Stomach smooth muscle (tissue), 2 donors: ENCODE measurements at regions not wholly inside any gene's neighbourhood (a gene's known extent, or its start where the extent isn't known, plus 50 kb on each side); places are given as distances from the start of the nearest gene placed in this dataset.
"Not testable (repeated sequence)": the region's sequence is repeated elsewhere in the genome, so short reads cannot be mapped to it uniquely, and the experiment has no call there.

Source experiments
- H3K27ac ChIP-seq: one replicate; pipeline ENCODE4 v1.7.0; 2013; ENCODE audit warnings: mild to moderate bottlenecking, low read length, inconsistent platforms
- H3K27me3 ChIP-seq, 2 donors: one replicate each; pipeline ENCODE4 v1.7.0; 2013; ENCODE audit warnings: low read length in 2 of 2; ENCODE audit not compliant: insufficient read depth in 2 of 2, control insufficient read depth in 1 of 2
- H3K36me3 ChIP-seq, 2 donors: one replicate each; pipeline ENCODE4 v1.7.0; 2013; ENCODE audit warnings: low read length in 2 of 2; ENCODE audit not compliant: control insufficient read depth in 2 of 2, insufficient read depth in 2 of 2
- H3K4me1 ChIP-seq: one replicate; pipeline ENCODE4 v1.7.0; 2013; ENCODE audit warnings: low read length; ENCODE audit not compliant: control insufficient read depth, insufficient read depth
- H3K4me3 ChIP-seq, 2 donors: one replicate each; pipeline ENCODE4 v1.7.0; 2013; ENCODE audit warnings: low read length in 2 of 2
- H3K9ac ChIP-seq, 2 donors: one replicate each; pipeline ENCODE4 v1.7.0; 2013; ENCODE audit warnings: low read length in 2 of 2, mild to moderate bottlenecking in 1 of 2
- H3K9me3 ChIP-seq, 2 donors: one replicate each; pipeline ENCODE4 v1.7.0; 2013; ENCODE audit warnings: low read length in 2 of 2; ENCODE audit not compliant: control insufficient read depth in 2 of 2
- donor health status: healthy.
- donor health status: Pancreatic carcinoma.

DNA sequence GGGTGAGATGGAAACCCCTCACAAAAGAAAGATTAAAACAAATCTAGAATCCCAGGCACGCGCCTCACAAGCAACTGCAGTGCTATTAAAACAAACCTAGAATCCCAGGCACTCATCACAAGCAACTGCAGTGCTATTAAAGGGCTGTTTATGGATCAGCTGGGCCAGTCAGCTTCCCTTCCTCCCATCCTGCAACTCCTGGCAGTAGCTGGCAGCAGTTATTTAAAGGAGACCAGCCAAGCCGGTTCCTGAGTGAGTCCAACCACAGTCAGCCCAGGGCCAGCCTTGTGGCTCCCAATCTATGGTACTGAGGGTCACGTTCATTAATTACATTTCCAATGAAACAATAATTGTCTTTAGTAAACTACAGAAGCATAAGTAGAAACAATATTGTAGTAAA lies 1673.5 kb downstream of the SPATA31A7 start:
- not testable (repeated sequence) for H3K9me3 ChIP-seq, H3K4me1 ChIP-seq, H3K4me3 ChIP-seq, H3K27ac ChIP-seq, H3K36me3 ChIP-seq, H3K9ac ChIP-seq
- peaks cover 9 to 18% of the 10 kb centered on the region in 2 donors for H3K27me3 ChIP-seq

DNA sequence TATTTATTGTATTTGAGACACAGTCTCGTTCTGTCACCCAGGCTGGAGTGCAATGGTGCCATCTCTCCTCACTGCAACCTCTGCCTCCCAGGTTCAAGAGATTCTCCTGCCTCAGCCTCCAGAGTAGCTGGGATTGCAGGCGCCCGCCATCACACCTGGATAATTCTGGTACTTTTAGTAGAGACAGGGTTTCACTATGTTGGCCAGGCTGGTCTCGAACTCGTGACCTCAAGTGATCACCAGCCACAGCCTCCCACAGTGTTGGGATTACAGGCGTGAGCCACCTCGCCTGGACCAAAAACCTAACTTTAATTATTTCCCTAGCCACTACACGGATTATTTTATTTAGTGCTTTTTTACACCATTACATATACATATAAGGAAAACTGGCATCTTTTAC lies 1674.0 kb downstream of the SPATA31A7 start:
- H3K4me3 ChIP-seq, H3K9ac ChIP-seq, H3K27ac ChIP-seq, H3K9me3 ChIP-seq, H3K36me3 ChIP-seq, H3K4me1 ChIP-seq: not testable (repeated sequence)
- peaks cover 9 to 17% of the 10 kb centered on the region in 2 donors for H3K27me3 ChIP-seq

DNA sequence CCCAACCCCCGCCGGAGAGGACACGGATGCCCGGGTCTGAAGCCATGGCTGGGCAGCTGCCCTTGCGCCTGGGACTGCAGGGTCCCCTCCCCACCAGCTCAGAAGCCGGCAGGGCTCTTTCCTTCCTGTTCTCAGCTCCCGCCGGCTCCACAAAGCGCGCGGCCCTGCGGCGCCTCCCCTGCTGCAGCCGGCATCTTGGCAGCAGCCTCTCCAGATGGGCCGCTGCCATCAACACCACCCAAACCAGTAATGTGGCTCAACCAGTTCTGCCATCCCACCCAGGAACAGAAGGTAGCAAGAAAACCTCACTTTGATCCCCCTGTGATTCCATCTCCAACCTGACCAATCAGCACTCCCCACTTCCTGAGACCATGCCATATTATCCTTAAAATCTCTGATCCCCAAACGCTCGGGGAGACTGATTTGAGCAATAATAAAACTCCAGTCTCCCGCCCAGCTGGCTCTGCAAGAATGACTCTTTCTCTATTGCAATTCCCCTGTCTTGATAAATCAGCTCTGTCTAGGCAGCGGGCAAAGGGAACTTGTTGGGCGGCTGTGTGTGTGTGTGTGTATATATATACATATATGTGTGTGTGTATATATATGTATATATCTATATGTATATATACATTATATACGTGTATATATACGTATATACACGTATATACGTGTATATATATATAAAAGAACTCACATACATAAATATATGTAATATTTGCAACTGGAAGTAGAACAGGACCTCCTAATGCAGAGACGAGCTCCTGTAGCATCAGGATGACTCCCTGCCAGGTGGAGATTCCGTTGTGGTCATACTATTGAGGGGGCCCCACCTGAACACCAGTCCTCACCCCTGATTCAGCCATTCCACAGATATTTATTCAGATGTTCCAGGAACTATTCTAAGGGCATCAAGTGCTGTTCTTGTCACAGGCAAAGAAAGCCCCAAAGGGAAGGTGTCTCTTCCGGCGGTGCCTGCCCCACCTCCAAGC lies 1674.9 kb downstream of the SPATA31A7 start:
- peaks cover 9 to 19% of the 10 kb centered on the region in 2 donors for H3K27me3 ChIP-seq
- not testable (repeated sequence) for H3K4me3 ChIP-seq, H3K27ac ChIP-seq

DNA sequence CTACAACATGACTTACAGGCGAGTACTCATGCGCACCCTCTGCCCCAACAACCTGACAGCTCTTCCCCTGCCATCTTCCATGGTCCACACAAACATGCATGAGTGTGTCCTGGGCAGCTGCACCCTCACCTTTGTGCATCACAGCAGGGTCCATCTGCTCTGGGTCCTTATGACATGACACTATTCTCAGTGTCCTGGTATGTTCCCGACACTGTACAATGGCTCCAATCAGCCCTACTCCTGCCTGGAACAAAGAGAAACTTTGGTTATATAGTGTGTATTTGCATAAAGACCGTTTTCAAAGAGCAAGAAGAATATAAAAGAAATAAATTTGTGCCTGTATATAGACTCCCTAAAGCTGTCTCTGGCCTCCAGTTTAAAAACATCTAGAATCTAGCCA lies 1679.2 kb downstream of the SPATA31A7 start:
- not testable (repeated sequence) for H3K36me3 ChIP-seq, H3K9ac ChIP-seq, H3K9me3 ChIP-seq, H3K27ac ChIP-seq, H3K4me3 ChIP-seq, H3K4me1 ChIP-seq, H3K27me3 ChIP-seq

More for the DNA sequence above, 1674.9 kb downstream of the SPATA31A7 start:
- not testable (repeated sequence) for H3K9me3 ChIP-seq, H3K9ac ChIP-seq, H3K4me1 ChIP-seq, H3K36me3 ChIP-seq

DNA sequence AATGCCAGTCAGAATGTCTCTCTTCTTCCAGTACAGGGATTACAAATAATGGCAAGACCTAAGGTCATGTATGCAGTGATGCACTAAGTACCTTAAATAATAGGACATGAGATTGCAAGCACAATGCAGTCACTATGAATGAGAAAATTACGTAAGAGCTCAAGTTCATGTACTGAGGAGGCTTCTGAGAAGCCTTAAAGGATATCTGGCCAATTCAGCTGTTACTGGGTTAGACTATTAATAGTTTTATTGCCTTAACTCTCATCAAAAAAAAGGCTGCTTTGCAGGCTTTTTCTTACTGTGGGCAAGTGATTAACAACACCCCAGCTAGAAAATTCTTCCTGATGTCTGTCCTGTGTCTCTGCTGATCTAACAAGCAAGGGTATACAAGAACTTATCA lies 1681.9 kb downstream of the SPATA31A7 start:
- H3K4me1 ChIP-seq, H3K9ac ChIP-seq, H3K36me3 ChIP-seq, H3K9me3 ChIP-seq, H3K4me3 ChIP-seq, H3K27ac ChIP-seq, H3K27me3 ChIP-seq: not testable (repeated sequence)

DNA sequence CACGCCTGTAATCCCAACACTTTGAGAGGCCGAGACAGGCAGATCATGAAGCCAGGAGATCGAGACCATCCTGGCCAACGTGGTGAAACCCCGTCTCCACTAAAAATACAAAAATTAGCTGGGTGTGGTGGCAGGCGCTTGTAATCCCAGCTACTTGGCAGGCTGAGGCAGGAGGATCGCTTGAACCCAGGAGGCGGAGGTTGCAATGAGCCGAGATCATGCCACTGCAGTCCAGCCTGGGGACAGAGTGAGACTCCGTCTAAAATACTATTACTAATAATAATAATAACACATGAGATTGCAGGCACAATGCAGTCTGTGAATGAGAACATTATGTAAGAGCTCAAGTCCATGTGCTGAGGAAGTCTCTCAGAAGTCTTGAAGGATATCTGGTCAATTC lies 1684.4 kb downstream of the SPATA31A7 start:
- not testable (repeated sequence) for H3K27ac ChIP-seq, H3K4me1 ChIP-seq, H3K36me3 ChIP-seq, H3K9me3 ChIP-seq, H3K27me3 ChIP-seq, H3K4me3 ChIP-seq, H3K9ac ChIP-seq

DNA sequence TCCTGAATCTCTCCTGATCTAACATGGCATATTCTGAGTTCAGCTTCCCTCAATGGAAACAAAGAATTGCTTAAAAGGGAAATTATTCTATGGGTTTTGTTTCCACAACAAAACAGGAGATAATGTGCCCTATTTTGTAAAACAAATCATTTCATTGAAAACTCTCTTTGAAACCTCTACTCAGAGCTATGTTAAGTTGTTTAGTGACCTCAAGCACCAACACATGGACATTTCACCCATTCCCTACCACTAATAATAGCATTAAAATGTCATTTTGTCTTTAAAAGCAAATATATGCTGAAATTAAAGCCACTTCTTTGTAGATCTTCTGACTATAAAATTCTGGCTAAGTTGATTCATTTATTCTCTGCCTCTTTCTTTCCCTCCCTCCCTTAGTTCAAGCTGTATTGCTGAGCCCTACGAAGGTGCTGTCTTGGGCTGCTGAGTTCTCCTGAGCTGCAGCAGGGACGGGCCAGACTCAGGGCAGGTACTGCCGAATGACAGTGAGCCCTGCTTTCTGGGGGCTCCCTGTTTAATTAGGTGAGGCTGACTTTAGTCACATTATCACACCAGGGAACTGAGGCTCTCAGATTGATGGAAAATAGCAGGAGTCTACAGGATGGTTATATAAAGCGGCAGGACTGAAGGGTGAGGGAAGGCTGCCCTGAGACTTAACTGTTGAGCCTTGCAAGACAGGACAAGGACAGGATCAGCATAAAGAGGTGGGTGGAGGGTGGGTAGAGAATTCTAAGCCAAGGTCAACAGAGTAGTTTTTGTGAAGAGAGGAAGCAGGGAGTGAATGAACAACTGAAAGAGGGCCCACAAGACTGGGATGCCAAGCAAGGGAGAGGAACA lies 1685.1 kb downstream of the SPATA31A7 start:
- not testable (repeated sequence) for H3K9ac ChIP-seq, H3K27me3 ChIP-seq, H3K36me3 ChIP-seq, H3K4me3 ChIP-seq, H3K27ac ChIP-seq, H3K9me3 ChIP-seq, H3K4me1 ChIP-seq

DNA sequence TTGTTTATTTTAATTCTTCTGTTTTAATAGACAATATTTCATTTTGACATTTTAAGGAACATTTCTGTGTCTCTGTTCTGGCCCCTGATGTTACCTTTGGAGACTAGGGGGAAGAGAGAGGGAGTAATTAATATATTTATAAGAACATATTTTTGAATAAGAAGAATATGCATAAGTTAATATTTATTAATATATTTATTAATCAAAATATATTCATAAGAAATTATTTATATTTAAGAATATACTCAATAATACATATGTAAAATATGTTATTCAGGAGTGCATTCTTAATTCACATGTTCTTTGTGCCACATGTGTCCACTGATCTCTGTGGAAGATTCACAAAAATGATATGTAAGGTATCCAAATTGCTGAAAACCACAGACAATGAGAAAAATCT lies 1687.7 kb downstream of the SPATA31A7 start:
- not testable (repeated sequence) for H3K4me3 ChIP-seq, H3K9ac ChIP-seq, H3K27me3 ChIP-seq, H3K36me3 ChIP-seq, H3K27ac ChIP-seq, H3K9me3 ChIP-seq, H3K4me1 ChIP-seq

DNA sequence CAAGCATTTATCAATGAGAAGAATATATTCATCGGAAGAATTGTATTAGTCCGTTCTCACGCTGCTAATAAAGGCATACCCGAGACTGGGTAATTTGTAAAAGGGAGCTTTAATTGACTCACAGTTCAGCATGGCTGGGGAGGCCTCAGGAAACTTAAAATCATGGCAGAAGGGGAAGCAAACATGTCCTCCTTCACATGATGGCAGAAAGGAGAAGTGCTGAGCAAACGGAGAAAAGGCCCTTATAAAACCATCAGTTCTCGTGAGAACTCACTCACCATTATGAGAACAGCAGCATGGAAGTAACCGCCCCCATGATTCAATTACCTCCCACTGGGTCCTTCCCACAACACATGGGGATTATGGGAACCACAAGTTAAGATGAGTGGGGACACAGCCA lies 1688.2 kb downstream of the SPATA31A7 start:
- not testable (repeated sequence) for H3K9ac ChIP-seq, H3K27me3 ChIP-seq, H3K9me3 ChIP-seq, H3K27ac ChIP-seq, H3K4me1 ChIP-seq, H3K4me3 ChIP-seq, H3K36me3 ChIP-seq

DNA sequence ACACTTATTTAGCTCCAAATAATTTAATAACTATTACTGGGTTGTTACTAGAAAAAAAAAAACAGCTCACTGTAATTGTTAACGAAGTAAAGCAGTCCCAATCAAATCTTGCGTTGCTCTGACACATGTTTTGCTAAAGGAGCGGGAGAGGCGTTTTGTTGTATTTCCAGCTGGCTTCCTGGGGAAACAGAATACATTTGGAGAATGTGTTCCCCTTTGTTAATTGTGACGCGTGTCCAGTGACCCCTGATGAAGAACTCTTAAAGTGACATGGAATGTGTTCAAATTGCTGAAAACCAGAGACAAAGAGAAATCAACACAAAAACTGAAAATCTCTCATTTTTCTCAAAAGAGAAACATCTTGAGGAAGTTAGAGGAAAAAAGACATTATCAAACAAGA lies 1690.6 kb downstream of the SPATA31A7 start:
- H3K9ac ChIP-seq, H3K27me3 ChIP-seq, H3K27ac ChIP-seq, H3K9me3 ChIP-seq, H3K4me1 ChIP-seq, H3K36me3 ChIP-seq, H3K4me3 ChIP-seq: not testable (repeated sequence)

DNA sequence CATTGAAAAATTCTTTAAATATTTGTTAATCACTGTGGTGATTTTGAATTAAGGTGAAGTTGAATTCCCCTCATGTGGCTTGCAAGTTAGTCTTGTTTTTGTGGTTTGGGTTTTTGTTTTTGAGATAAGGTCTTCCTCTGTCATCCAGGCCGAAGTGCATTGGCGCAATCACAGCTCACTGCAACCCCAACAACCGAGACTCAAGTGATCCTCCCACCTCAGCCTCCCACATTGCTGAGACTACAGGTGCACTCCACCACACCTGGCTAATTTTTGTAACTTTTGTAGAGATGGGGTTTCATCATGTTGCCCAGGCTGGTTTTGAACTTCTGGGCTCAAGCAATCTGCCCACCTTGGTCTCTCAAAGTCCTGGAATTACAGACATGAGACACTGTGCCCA lies 1691.1 kb downstream of the SPATA31A7 start:
- not testable (repeated sequence) for H3K36me3 ChIP-seq, H3K4me3 ChIP-seq, H3K27me3 ChIP-seq, H3K27ac ChIP-seq, H3K9me3 ChIP-seq, H3K4me1 ChIP-seq, H3K9ac ChIP-seq
